ENCODE measurements at regions not wholly inside any gene's neighbourhood (a gene's known extent, or its start where the extent isn't known, plus 50 kb on each side); places are given as distances from the start of the nearest gene placed in this dataset.

GRCh38 chr12:124230117-124230757 is 64.7 kb upstream of the RFLNA start:
- no peak overlapping the region for H3K4me3 Mint-ChIP-seq
- H3K27ac Mint-ChIP-seq = no peak overlapping the region
- Histone ChIP-seq H3K36me3 (no peaks in the 10 kb centered on the region), H4K20me1 (ENCODE audit: low read depth) (no peaks in the 10 kb centered on the region), H3K27me3 (no peaks in the 10 kb centered on the region), H3K9me3 (ENCODE audit: low read depth) (peaks cover 7% of the 10 kb centered on the region), H2AFZ (replicated peaks) (no peak overlapping the region), H3K4me2 (no peak overlapping the region), H3K4me3 (no peak overlapping the region), H3K27ac (no peak overlapping the region), H3K79me2 (ENCODE audit: low read depth) (no peaks in the 10 kb centered on the region), H3F3A (ENCODE audit: low read depth) (peaks cover 13% of the 10 kb centered on the region), H3K4me1 (peaks cover 23% of the 10 kb centered on the region), H3K9ac (no peak overlapping the region)
- TF ChIP-seq CTCF (IDR thresholded peaks at IDR 0.05) (no peak), EZH2phosphoT487 (IDR thresholded peaks at IDR 0.05) (no peak), EZH2 (IDR thresholded peaks at IDR 0.05) (no peak)
- H3K9me3 Mint-ChIP-seq = peaks cover 22% of the 10 kb centered on the region
- H3K4me1 Mint-ChIP-seq = no peaks in the 10 kb centered on the region
- peaks cover 3% of the 10 kb centered on the region for H3K36me3 Mint-ChIP-seq
- no peak for DNase-seq (ENCODE audit: low spot score)
- H3K27me3 Mint-ChIP-seq (ENCODE audit: insufficient read depth, low read depth) = peaks cover 14% of the 10 kb centered on the region

- H2AFZ ChIP-seq (replicated peaks) = no peak overlapping the region
- H3K27me3 Mint-ChIP-seq (ENCODE audit: insufficient read depth, low read depth) = peaks cover 14% of the 10 kb centered on the region
- H3K9ac ChIP-seq = no peak overlapping the region
- no peaks in the 10 kb centered on the region for H3K79me2 ChIP-seq (ENCODE audit: low read depth)
- H3K27me3 ChIP-seq = no peaks in the 10 kb centered on the region
- H3K36me3 ChIP-seq = no peaks in the 10 kb centered on the region
- H3K27ac Mint-ChIP-seq = no peak overlapping the region
- H3K27ac ChIP-seq = no peak overlapping the region
- peaks cover 23% of the 10 kb centered on the region for H3K4me1 ChIP-seq
- H3K4me2 ChIP-seq = no peak overlapping the region
- peaks cover 7% of the 10 kb centered on the region for H3K9me3 ChIP-seq (ENCODE audit: low read depth)
- H3K36me3 Mint-ChIP-seq = peaks cover 3% of the 10 kb centered on the region
- peaks cover 13% of the 10 kb centered on the region for H3F3A ChIP-seq (ENCODE audit: low read depth)
- no peaks in the 10 kb centered on the region for H3K4me1 Mint-ChIP-seq
- no peak for DNase-seq (ENCODE audit: low spot score)
- no peak for TF ChIP-seq CTCF (IDR thresholded peaks at IDR 0.05)
- no peak for TF ChIP-seq EZH2 (IDR thresholded peaks at IDR 0.05)
- no peak for TF ChIP-seq EZH2phosphoT487 (IDR thresholded peaks at IDR 0.05)
- H3K4me3 ChIP-seq = no peak overlapping the region
- H3K4me3 Mint-ChIP-seq = no peak overlapping the region
- no peaks in the 10 kb centered on the region for H4K20me1 ChIP-seq (ENCODE audit: low read depth)
- peaks cover 25% of the 10 kb centered on the region for H3K9me3 Mint-ChIP-seq
Measured at GRCh38 chr12:124230789-124231188, 64.1 kb upstream of the RFLNA start.

- peaks cover 13% of the 10 kb centered on the region for H3F3A ChIP-seq (ENCODE audit: low read depth)
- Mint-ChIP-seq H3K36me3 (peaks cover 3% of the 10 kb centered on the region), H3K27me3 (ENCODE audit: insufficient read depth, low read depth) (peaks cover 12% of the 10 kb centered on the region), H3K27ac (no peak overlapping the region), H3K4me3 (no peak overlapping the region), H3K9me3 (peaks cover 25% of the 10 kb centered on the region), H3K4me1 (no peaks in the 10 kb centered on the region)
- H3K36me3 ChIP-seq = no peaks in the 10 kb centered on the region
- H3K9me3 ChIP-seq (ENCODE audit: low read depth) = peaks cover 7% of the 10 kb centered on the region
- no peak for TF ChIP-seq CTCF (IDR thresholded peaks at IDR 0.05)
- no peak for TF ChIP-seq EZH2phosphoT487 (IDR thresholded peaks at IDR 0.05)
- no peak for TF ChIP-seq EZH2 (IDR thresholded peaks at IDR 0.05)
- H3K4me2 ChIP-seq = peak overlapping the region; percentile 51
- no peaks in the 10 kb centered on the region for H3K79me2 ChIP-seq (ENCODE audit: low read depth)
- H4K20me1 ChIP-seq (ENCODE audit: low read depth) = no peaks in the 10 kb centered on the region
- peak overlapping the region; percentile 70 for H3K27ac ChIP-seq
- H3K27me3 ChIP-seq = no peaks in the 10 kb centered on the region
- H3K4me3 ChIP-seq = no peak overlapping the region
- H3K9ac ChIP-seq = no peak overlapping the region
- no peak overlapping the region for H2AFZ ChIP-seq (replicated peaks)
- DNase-seq (ENCODE audit: low spot score) = no peak
- peaks cover 23% of the 10 kb centered on the region for H3K4me1 ChIP-seq
Measured at GRCh38 chr12:124231980-124232653, 62.8 kb upstream of the RFLNA start.

Data from neural progenitor cell (in vitro differentiated cells).